GM23338 (cell line): ENCODE measurements at regions not wholly inside any gene's neighbourhood (a gene's known extent, or its start where the extent isn't known, plus 50 kb on each side); places are given as distances from the start of the nearest gene placed in this dataset.

Source experiments
- ATAC-seq: fragments of 200-7000 bp; cut with Tn5 transposase; 3 replicates; pipeline ENCODE4 v1.9.1; 2020
- DNase-seq: peaks from one replicate; pipeline ENCODE4 v3.0.0-alpha.2; 2015; ENCODE audit warnings: low spot score
- H2AFZ ChIP-seq: fragments of 200-600 bp; sonication (generic); 2 replicates; pipeline ENCODE4 v1.8.0; 2016; ENCODE audit warnings: antibody characterized with exemption, mild to moderate bottlenecking, moderate library complexity
- H3F3A ChIP-seq: fragments of 200-600 bp; sonication (generic); replicated peaks from 2 replicates; pipeline ENCODE4 v1.8.0; 2017; ENCODE audit warnings: antibody characterized with exemption, mixed run types, low read depth
- H3K27ac ChIP-seq: fragments of 200-600 bp; sonication (generic); 2 replicates; pipeline ENCODE4 v1.6.1; 2016; ENCODE audit warnings: low read depth
- H3K27me3 ChIP-seq: fragments of 200-600 bp; sonication (generic); 2 replicates; pipeline ENCODE4 v1.8.0; 2016; ENCODE audit warnings: mild to moderate bottlenecking, mixed run types, moderate library complexity; ENCODE audit not compliant: insufficient read depth
- H3K36me3 ChIP-seq: fragments of 200-600 bp; sonication (generic); 2 replicates; pipeline ENCODE4 v1.8.0; 2016; ENCODE audit warnings: mild to moderate bottlenecking; ENCODE audit not compliant: insufficient read depth
- H3K4me1 ChIP-seq: fragments of 200-600 bp; sonication (generic); 2 replicates; pipeline ENCODE4 v1.8.0; 2016; ENCODE audit warnings: mild to moderate bottlenecking, moderate library complexity; ENCODE audit not compliant: insufficient read depth
- H3K4me2 ChIP-seq: fragments of 200-600 bp; sonication (generic); 2 replicates; pipeline ENCODE4 v1.7.1; 2017; ENCODE audit warnings: mixed run types
- H3K4me3 ChIP-seq: fragments of 200-600 bp; sonication (generic); 2 replicates; pipeline ENCODE4 v1.6.1; 2016; ENCODE audit warnings: mixed run types
- H3K79me2 ChIP-seq: fragments of 200-600 bp; sonication (generic); replicated peaks from 2 replicates; pipeline ENCODE4 v1.8.0; 2017; ENCODE audit warnings: mild to moderate bottlenecking; ENCODE audit not compliant: insufficient read depth
- H3K9me2 ChIP-seq: fragments of 200-600 bp; sonication (generic); 2 replicates; pipeline ENCODE4 v1.8.0; 2017; ENCODE audit not compliant: insufficient read depth
- H4K20me1 ChIP-seq: fragments of 200-600 bp; sonication (generic); replicated peaks from 2 replicates; pipeline ENCODE4 v1.8.0; 2017; ENCODE audit warnings: mild to moderate bottlenecking; ENCODE audit not compliant: insufficient read depth
- H3K27ac Mint-ChIP-seq: 2 replicates; pipeline ENCODE4 v1.8.0; 2020; ENCODE audit warnings: inconsistent platforms, mild to moderate bottlenecking, moderate library complexity, mixed read lengths
- H3K27me3 Mint-ChIP-seq: 3 replicates; pipeline ENCODE4 v1.8.0; 2022; ENCODE audit warnings: low read depth, mild to moderate bottlenecking, moderate library complexity, mixed read lengths, inconsistent platforms; ENCODE audit not compliant: insufficient read depth, poor library complexity
- H3K36me3 Mint-ChIP-seq: 3 replicates; pipeline ENCODE4 v1.8.0; 2021; ENCODE audit warnings: low read depth, mild to moderate bottlenecking, inconsistent platforms, moderate library complexity, mixed read lengths
- H3K4me1 Mint-ChIP-seq: 3 replicates; pipeline ENCODE4 v1.8.0; 2020; ENCODE audit warnings: mild to moderate bottlenecking, inconsistent platforms, mixed read lengths
- H3K4me3 Mint-ChIP-seq: 3 replicates; pipeline ENCODE4 v1.8.0; 2021; ENCODE audit warnings: moderate library complexity, mild to moderate bottlenecking, inconsistent platforms, mixed read lengths
- H3K9me3 Mint-ChIP-seq: 3 replicates; pipeline ENCODE4 v1.8.0; 2020; ENCODE audit warnings: moderate library complexity, mild to moderate bottlenecking, inconsistent platforms, mixed read lengths
- CREB1 ChIP-seq: fragments of 250-450 bp; sonication (Bioruptor Pico); IDR thresholded peaks from 2 replicates; pipeline ENCODE4 v1.5.0; 2020; ENCODE audit warnings: low read depth, mild to moderate bottlenecking, moderate library complexity
- CTCF ChIP-seq, 2 experiments: fragments of 200-600 bp in 1 of 2; sonication (generic) in 1 of 2; conservative IDR thresholded peaks; 2 replicates each; pipeline versions ENCODE4 v1.5.1 to v1.6.1; 2016 to 2017; ENCODE audit warnings: antibody characterized with exemption in 2 of 2, low read depth in 2 of 2, mild to moderate bottlenecking in 2 of 2, moderate library complexity in 1 of 2
- ETS1 ChIP-seq: IDR thresholded peaks from 2 replicates; pipeline ENCODE4 v1.6.1; 2016; ENCODE audit warnings: antibody characterized with exemption
- EZH2 ChIP-seq: fragments of 200-600 bp; sonication (generic); IDR thresholded peaks from one replicate; pipeline ENCODE4 v1.8.0; 2017; ENCODE audit warnings: antibody characterized with exemption, mild to moderate bottlenecking, low read depth; ENCODE audit not compliant: unreplicated experiment
- JUNB ChIP-seq: IDR thresholded peaks from one replicate; pipeline ENCODE4 v1.6.1; 2016; ENCODE audit warnings: antibody characterized with exemption; ENCODE audit not compliant: unreplicated experiment
- POLR2AphosphoS5 ChIP-seq: IDR thresholded peaks from 2 replicates; pipeline ENCODE4 v1.6.1; 2016; ENCODE audit warnings: antibody characterized with exemption, low read depth
- REST ChIP-seq: IDR thresholded peaks from one replicate; pipeline ENCODE4 v1.6.1; 2018; ENCODE audit warnings: antibody characterized with exemption; ENCODE audit not compliant: unreplicated experiment
- STAT1 ChIP-seq: IDR thresholded peaks from one replicate; pipeline ENCODE4 v1.6.1; 2016; ENCODE audit warnings: antibody characterized with exemption; ENCODE audit not compliant: unreplicated experiment
- ZNF114 ChIP-seq: fragments of 250-450 bp; sonication (Bioruptor Pico); IDR thresholded peaks from 2 replicates; pipeline ENCODE4 v1.5.0; 2020; ENCODE audit warnings: mild to moderate bottlenecking, moderate library complexity
- ZNF331 ChIP-seq: fragments of 250-450 bp; sonication (Bioruptor Pico); IDR thresholded peaks from 2 replicates; pipeline ENCODE4 v1.5.0; 2020; ENCODE audit warnings: low read depth, mild to moderate bottlenecking, moderate library complexity

- Mint-ChIP-seq H3K27me3 (no peaks in the 10 kb centered on the region), H3K36me3 (no peaks in the 10 kb centered on the region), H3K4me1 (peaks cover 17% of the 10 kb centered on the region), H3K27ac (no peak overlapping the region), H3K4me3 (no peak overlapping the region), H3K9me3 (no peaks in the 10 kb centered on the region)
- Histone ChIP-seq H3K4me3 (no peak overlapping the region), H4K20me1 (no peaks in the 10 kb centered on the region), H3K9me2 (no peaks in the 10 kb centered on the region), H3K4me2 (no peak overlapping the region), H3F3A (no peaks in the 10 kb centered on the region), H2AFZ (no peak overlapping the region), H3K27ac (no peak overlapping the region), H3K36me3 (no peaks in the 10 kb centered on the region), H3K27me3 (no peaks in the 10 kb centered on the region), H3K79me2 (no peaks in the 10 kb centered on the region), H3K4me1 (0 out of 2 replicates have a peak, but pooled peaks cover 8% of the 10 kb centered on the region)
- ATAC-seq = peak; percentile 62
- no peak for TF ChIP-seq STAT1
- TF ChIP-seq JUNB = no peak
- TF ChIP-seq POLR2AphosphoS5 = no peak
- no peak for TF ChIP-seq REST
- no peak for TF ChIP-seq CTCF (conservative IDR thresholded peaks at IDR 0.05; ENCODE audit: low read depth in 2 of 2)
- TF ChIP-seq ETS1 = no peak
- no peak for TF ChIP-seq ZNF114 (CRISPR knock-in tag)
- TF ChIP-seq ZNF331 (CRISPR knock-in tag) = no peak
- peak; percentile 14 for DNase-seq
Observed at GRCh38 chr1:69321311-69321710, 246.4 kb upstream of the LRRC7 start.

- Mint-ChIP-seq H3K4me1 (peaks cover 7% of the 10 kb centered on the region; the same call in 2 of the 3 replicates), H3K36me3 (peaks cover 9% of the 10 kb centered on the region), H3K27me3 (no peaks in the 10 kb centered on the region), H3K9me3 (peaks cover 16% of the 10 kb centered on the region), H3K27ac (0 out of 2 replicates have a peak overlapping the region, but pooled peaks have one; percentile 1), H3K4me3 (no peak overlapping the region)
- Histone ChIP-seq H3K36me3 (no peaks in the 10 kb centered on the region), H3K4me3 (no peak overlapping the region), H3K4me1 (no peaks in the 10 kb centered on the region; the same call in 1 of the 2 replicates), H3K27me3 (no peaks in the 10 kb centered on the region), H3K27ac (no peak overlapping the region), H3K4me2 (no peak overlapping the region), H3K79me2 (no peaks in the 10 kb centered on the region), H2AFZ (0 out of 2 replicates have a peak overlapping the region, but pooled peaks have one; percentile 8), H4K20me1 (no peaks in the 10 kb centered on the region), H3K9me2 (no peaks in the 10 kb centered on the region), H3F3A (no peaks in the 10 kb centered on the region)
- DNase-seq (no peak), ATAC-seq (no peak)
- no peak for TF ChIP-seq EZH2
- no peak for TF ChIP-seq CREB1 (CRISPR knock-in tag)
- no peak for TF ChIP-seq ZNF331 (CRISPR knock-in tag)
- TF ChIP-seq POLR2AphosphoS5 = no peak
- TF ChIP-seq JUNB = no peak
Observed at GRCh38 chr1:69328186-69328585, 239.5 kb upstream of the LRRC7 start.
